Upper lobe of right lung (tissue), 1 donor: ENCODE measurements at regions not wholly inside any gene's neighbourhood (a gene's known extent, or its start where the extent isn't known, plus 50 kb on each side); places are given as distances from the start of the nearest gene placed in this dataset.

ENCODE experiments used
- ATAC-seq: fragments of 200-7000 bp; cut with Tn5 transposase; one replicate; pipeline ENCODE4 v1.9.1; 2020; ENCODE audit warnings: mild to moderate bottlenecking, moderate library complexity
- DNase-seq: peaks from one replicate; pipeline ENCODE4 v3.0.0-alpha.2; 2020
- H3K27ac ChIP-seq: fragments of 200-600 bp; one replicate; pipeline ENCODE4 v1.8.0; 2022
- H3K27me3 ChIP-seq: fragments of 200-600 bp; one replicate; pipeline ENCODE4 v1.8.0; 2022; ENCODE audit warnings: mild to moderate bottlenecking
- H3K36me3 ChIP-seq: fragments of 200-600 bp; one replicate; pipeline ENCODE4 v1.8.0; 2022
- H3K4me1 ChIP-seq: fragments of 200-600 bp; one replicate; pipeline ENCODE4 v1.8.0; 2022
- H3K4me3 ChIP-seq: fragments of 200-600 bp; one replicate; pipeline ENCODE4 v1.8.0; 2022; ENCODE audit warnings: mild to moderate bottlenecking
- H3K9me3 ChIP-seq: fragments of 200-600 bp; one replicate; pipeline ENCODE4 v1.8.0; 2022
- intact Hi-C: fragments of 100-400 bp; cut with DNase I; formaldehyde crosslinking; loops from one replicate; pipeline ENCODE4 v1.11.0; 2022
- TF ChIP-seq, protein P1 (sequence below): fragments of 200-600 bp; IDR thresholded peaks from one replicate; pipeline ENCODE4 v1.8.0; 2022; ENCODE audit warnings: antibody characterized with exemption
- donor health status: DM: no; HTN: yes; CAD: no; lungs with severe emphysema.

DNA sequence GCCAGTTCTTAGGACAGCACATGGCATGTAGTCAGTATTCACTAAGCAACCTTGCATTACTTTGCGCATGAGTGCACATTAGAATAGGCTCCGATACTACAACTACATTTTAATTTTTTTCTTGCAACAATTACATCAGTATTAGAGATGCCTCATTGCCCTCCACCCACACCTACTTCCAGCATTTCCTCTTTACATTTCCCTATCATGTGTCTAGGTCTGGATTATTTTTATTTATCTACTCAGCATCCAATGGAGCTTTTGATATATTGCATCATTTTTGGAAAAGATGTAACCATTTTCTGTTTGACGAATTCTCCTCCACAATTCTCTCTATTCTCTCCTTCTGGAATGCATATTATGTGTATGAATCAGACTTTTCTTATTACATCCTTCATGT lies 258.2 kb upstream of the GLI3 start:
- no peaks in the 10 kb centered on the region for H3K27me3 ChIP-seq
- no peaks in the 10 kb centered on the region for H3K9me3 ChIP-seq
- peaks cover 10% of the 10 kb centered on the region for H3K4me1 ChIP-seq
- ATAC-seq (no peak), DNase-seq (no peak)
- H3K27ac ChIP-seq = no peak overlapping the region
- TF ChIP-seq, protein P1, sequence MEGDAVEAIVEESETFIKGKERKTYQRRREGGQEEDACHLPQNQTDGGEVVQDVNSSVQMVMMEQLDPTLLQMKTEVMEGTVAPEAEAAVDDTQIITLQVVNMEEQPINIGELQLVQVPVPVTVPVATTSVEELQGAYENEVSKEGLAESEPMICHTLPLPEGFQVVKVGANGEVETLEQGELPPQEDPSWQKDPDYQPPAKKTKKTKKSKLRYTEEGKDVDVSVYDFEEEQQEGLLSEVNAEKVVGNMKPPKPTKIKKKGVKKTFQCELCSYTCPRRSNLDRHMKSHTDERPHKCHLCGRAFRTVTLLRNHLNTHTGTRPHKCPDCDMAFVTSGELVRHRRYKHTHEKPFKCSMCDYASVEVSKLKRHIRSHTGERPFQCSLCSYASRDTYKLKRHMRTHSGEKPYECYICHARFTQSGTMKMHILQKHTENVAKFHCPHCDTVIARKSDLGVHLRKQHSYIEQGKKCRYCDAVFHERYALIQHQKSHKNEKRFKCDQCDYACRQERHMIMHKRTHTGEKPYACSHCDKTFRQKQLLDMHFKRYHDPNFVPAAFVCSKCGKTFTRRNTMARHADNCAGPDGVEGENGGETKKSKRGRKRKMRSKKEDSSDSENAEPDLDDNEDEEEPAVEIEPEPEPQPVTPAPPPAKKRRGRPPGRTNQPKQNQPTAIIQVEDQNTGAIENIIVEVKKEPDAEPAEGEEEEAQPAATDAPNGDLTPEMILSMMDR = no peak
- H3K36me3 ChIP-seq = no peaks in the 10 kb centered on the region
- H3K4me3 ChIP-seq = no peak overlapping the region
- intact Hi-C loops = no loop called here

DNA sequence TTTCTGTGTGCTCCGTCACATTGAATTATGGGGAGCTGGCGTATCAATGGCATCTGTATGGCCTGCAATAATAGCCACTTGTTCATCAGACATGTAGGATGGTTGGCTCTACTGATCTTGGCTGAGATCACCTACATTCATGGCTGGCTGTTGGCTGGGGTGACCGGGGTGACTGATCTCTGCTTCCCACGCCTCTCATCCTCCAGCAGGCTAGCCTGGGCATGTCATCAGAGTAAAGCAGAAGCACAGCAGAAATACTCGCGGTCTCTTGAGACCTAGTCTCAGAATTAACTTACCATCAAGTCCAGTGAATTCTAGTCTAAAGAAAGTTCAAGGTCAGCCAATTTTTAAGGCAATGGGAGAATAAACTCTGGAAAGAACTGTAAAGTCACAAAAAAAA lies 257.7 kb upstream of the GLI3 start:
- Histone ChIP-seq H3K4me3 (no peak overlapping the region), H3K36me3 (no peaks in the 10 kb centered on the region), H3K4me1 (peaks cover 10% of the 10 kb centered on the region), H3K9me3 (no peaks in the 10 kb centered on the region), H3K27me3 (no peaks in the 10 kb centered on the region), H3K27ac (no peak overlapping the region)
- ATAC-seq (no peak), DNase-seq (no peak)
- TF ChIP-seq, protein P1 = no peak
- intact Hi-C loops = no loop called here

DNA sequence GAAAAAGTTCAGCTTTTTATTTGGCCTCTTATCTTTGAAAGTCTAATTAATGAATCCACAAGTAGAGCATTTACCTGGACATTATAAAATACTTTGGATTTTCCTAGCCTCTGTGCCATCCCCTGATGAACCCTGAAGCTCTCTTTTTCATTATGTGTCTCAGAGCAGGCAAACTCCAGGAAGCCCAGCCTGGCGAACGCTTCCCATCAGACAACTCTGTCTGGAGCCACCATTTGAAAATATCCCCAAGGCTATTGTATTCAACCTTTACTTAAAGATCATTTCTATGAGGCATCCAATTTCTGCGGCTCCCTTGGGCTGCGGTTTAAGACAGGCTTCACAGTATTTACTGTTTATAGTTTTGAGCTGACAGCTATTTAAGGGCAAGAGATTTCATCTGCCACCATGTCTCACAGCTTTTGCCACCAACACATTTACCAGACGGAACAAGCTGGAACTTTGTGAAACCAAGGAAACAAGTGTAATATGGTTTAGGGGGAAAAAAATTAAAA lies 257.2 kb upstream of the GLI3 start:
- TF ChIP-seq, protein P1 = no peak
- ATAC-seq (no peak), DNase-seq (no peak)
- Histone ChIP-seq H3K4me1 (peaks cover 10% of the 10 kb centered on the region), H3K9me3 (no peaks in the 10 kb centered on the region), H3K36me3 (no peaks in the 10 kb centered on the region), H3K27ac (peak overlapping the region; percentile 66), H3K4me3 (peak overlapping the region; percentile 48), H3K27me3 (no peaks in the 10 kb centered on the region)
- intact Hi-C loops = no loop called here

DNA sequence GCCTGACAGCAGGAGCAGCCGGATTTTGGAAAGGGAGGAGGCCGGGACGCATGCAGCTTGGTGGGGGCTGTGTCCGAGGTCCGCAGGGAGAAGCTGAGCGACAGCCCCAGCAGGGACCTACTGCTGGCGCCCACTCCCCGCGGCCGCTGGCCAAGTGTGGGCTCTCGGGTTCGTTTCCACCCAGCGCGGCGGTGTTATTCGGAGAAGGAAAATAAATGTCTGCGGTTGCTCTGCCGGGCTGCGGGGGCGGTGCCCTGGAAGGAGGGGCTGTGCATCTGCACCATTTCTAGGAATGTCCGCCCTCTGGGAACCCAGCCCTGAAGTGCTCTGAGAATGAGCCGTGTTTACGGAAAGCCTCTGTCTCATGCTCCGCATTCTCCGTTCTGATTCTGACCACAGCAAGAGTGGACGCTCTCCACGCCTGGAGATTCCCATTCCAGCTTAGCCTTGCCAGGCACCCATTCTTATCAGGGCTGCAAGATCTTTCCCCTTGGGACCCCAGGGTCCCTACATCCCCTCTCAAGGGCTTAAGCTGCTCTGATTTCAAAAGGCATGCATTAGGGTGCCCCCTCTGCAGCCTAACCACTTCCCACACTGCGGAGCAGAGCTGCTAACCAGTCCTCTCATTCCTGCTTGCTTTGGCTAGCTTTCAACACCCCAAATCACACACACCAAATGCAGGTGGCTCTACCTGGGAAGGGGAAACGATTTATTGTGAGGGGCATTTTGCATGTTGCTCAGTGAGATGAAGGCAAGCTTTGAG lies 256.6 kb upstream of the GLI3 start:
- Histone ChIP-seq H3K4me1 (peaks cover 10% of the 10 kb centered on the region), H3K27ac (peak overlapping the region; percentile 66), H3K36me3 (no peaks in the 10 kb centered on the region), H3K4me3 (peak overlapping the region; percentile 48), H3K9me3 (no peaks in the 10 kb centered on the region), H3K27me3 (no peaks in the 10 kb centered on the region)
- peak; percentile 83 for DNase-seq
- intact Hi-C loops = no loop called here
- ATAC-seq = peak; percentile 97
- TF ChIP-seq, protein P1 = no peak

DNA sequence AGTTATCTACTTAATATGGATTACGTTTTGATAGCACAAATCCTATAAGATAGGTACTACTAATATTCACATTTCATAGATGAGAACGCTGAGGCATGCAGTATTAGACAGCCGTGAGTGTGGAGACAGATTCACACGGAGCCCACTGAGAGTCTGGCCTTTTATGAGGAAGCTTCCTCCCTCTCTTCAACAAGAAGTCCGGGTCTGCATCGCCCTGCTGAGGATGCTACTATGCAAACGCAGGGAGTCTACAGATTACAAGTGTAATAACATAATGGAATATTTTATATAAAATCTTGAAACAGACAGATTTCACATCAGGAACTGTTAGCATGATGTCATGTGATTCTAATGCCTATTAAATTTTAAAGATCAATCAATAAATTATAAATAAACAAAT lies 255.9 kb upstream of the GLI3 start:
- intact Hi-C loops = no loop called here
- Histone ChIP-seq H3K27me3 (no peaks in the 10 kb centered on the region), H3K9me3 (no peaks in the 10 kb centered on the region), H3K4me3 (peak overlapping the region; percentile 48), H3K27ac (no peak overlapping the region), H3K36me3 (no peaks in the 10 kb centered on the region), H3K4me1 (peaks cover 10% of the 10 kb centered on the region)
- ATAC-seq (no peak), DNase-seq (no peak)
- TF ChIP-seq, protein P1 = no peak
